LNCAP (cell line): ENCODE measurements at regions not wholly inside any gene's neighbourhood (a gene's known extent, or its start where the extent isn't known, plus 50 kb on each side); places are given as distances from the start of the nearest gene placed in this dataset.

Source experiments
- TF ChIP-seq, protein P1 (sequence below): fragments of 450-650 bp; IDR thresholded peaks from 2 replicates; pipeline ENCODE4 v1.5.1; 2017; ENCODE audit warnings: mild to moderate bottlenecking

- TF ChIP-seq, protein P1, sequence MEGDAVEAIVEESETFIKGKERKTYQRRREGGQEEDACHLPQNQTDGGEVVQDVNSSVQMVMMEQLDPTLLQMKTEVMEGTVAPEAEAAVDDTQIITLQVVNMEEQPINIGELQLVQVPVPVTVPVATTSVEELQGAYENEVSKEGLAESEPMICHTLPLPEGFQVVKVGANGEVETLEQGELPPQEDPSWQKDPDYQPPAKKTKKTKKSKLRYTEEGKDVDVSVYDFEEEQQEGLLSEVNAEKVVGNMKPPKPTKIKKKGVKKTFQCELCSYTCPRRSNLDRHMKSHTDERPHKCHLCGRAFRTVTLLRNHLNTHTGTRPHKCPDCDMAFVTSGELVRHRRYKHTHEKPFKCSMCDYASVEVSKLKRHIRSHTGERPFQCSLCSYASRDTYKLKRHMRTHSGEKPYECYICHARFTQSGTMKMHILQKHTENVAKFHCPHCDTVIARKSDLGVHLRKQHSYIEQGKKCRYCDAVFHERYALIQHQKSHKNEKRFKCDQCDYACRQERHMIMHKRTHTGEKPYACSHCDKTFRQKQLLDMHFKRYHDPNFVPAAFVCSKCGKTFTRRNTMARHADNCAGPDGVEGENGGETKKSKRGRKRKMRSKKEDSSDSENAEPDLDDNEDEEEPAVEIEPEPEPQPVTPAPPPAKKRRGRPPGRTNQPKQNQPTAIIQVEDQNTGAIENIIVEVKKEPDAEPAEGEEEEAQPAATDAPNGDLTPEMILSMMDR, result no peak
Observed at GRCh38 chr3:110677506-110677905, 394.1 kb upstream of the NECTIN3 start.

GRCh38 chr3:110679285-110679684 is 392.3 kb upstream of the NECTIN3 start:
- TF ChIP-seq, protein P1, result no peak

DNA sequence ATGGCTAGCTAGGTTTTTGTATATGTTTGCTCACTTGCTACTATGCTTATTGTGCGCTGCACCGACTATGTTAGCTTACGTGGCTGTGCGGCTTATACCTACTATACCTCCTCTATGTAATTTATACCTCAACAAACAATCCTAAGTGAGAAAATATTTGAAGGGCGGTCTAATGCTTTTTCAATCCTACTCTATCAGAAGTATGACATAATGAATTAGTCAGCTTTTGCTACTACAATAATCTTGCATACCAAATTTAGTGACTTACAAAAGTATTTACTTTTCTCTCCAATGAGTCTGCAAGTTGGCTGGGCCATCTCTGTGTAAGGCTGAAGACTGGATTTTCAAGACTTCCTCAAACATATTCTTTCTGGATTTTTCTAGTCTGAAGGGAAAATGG is 391.2 kb upstream of the NECTIN3 start:
- TF ChIP-seq, protein P1, result no peak

GRCh38 chr3:110684466-110684865 is 387.1 kb upstream of the NECTIN3 start:
- TF ChIP-seq, protein P1, result no peak

DNA sequence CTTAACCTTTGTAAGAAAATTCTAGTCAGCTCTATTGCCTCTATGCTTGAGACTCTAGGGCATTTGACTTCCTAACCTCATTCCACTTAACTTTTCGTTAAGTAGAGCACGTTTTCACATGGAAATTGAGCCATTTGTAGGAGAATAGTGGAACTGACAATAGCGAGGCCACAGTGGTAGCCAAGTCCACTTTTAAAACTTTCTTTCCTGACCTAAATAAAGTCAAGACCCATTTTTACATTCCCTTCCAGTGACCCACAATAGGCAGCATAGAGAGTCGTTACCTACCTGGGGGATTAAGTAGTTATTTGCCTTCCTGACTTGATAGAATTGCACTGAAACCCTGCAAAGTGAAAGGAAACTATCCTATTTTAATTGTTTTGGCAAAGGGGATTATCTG is 386.0 kb upstream of the NECTIN3 start:
- TF ChIP-seq, protein P1, result no peak

DNA sequence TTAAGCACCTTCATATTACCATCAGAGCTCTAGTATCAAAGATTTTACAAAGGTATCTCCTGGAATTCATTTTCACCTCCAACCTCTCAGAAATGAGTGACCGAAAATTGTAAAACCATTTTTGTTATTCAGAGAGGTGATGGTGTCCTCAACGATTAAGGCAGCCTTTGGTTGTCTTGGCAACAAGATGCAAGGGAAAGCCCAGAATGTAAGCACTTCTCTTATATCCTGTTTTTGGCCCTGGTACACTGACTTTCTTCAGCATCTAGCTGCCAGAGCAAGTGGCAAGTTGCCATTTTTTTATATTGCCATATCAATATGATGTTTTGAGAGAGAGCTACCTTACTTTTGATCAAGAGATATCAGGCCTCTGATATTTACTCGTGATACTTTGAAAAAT is 384.9 kb upstream of the NECTIN3 start:
- TF ChIP-seq, protein P1, result no peak

- TF ChIP-seq, protein P1, result no peak
Observed at GRCh38 chr3:110687138-110687537, 384.5 kb upstream of the NECTIN3 start.

DNA sequence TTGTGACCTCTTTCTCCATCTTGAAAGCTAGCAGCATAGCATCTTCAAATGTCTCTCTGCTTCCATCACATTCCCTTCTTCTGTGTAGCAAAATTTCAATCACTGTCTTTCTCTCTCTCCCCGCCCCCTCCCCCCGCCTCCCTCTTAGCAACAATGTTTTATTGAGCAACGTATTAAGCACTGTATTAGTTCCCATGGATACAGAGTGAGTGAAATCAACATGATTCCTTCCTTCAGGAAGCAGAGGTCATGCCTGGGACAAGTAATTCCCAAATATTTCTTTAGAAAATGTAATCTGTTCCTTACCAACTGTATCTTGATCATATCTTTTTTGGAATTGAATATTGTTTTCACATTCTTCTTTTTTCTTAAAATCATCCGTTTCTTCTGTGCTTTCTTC is 373.7 kb upstream of the NECTIN3 start:
- TF ChIP-seq, protein P1, result no peak
